HepG2 (cell line): ENCODE measurements at regions not wholly inside any gene's neighbourhood (a gene's known extent, or its start where the extent isn't known, plus 50 kb on each side); places are given as distances from the start of the nearest gene placed in this dataset.

ENCODE experiments used
- CENPT ChIP-seq: sonication (generic); formaldehyde crosslinking; IDR thresholded peaks from 2 replicates; pipeline ENCODE4 v1.8.0; 2022; ENCODE audit warnings: low read depth, mild to moderate bottlenecking, moderate library complexity, missing genetic modification reagents
- MTA1 ChIP-seq: sonication (generic); formaldehyde crosslinking; IDR thresholded peaks from 2 replicates; pipeline ENCODE4 v1.4.0; 2020; ENCODE audit warnings: missing genetic modification reagents, mild to moderate bottlenecking, borderline replicate concordance
- NKX3-1 ChIP-seq: sonication (generic); formaldehyde crosslinking; IDR thresholded peaks from 2 replicates; pipeline ENCODE4 v1.5.0; 2020; ENCODE audit warnings: missing genetic modification reagents
- ZNF101 ChIP-seq: sonication (generic); formaldehyde crosslinking; IDR thresholded peaks from 2 replicates; pipeline ENCODE4 v1.4.0; 2020; ENCODE audit warnings: mild to moderate bottlenecking, low read depth, missing genetic modification reagents, borderline replicate concordance
- ZNF451 ChIP-seq: sonication (generic); formaldehyde crosslinking; IDR thresholded peaks from 2 replicates; pipeline ENCODE4 v1.5.0; 2020; ENCODE audit warnings: mild to moderate bottlenecking, missing genetic modification reagents
- ZNF501 ChIP-seq: sonication (generic); formaldehyde crosslinking; IDR thresholded peaks from 2 replicates; pipeline ENCODE4 v1.5.1; 2020; ENCODE audit warnings: mild to moderate bottlenecking, moderate library complexity, missing genetic modification reagents
- ZNF562 ChIP-seq: sonication (generic); formaldehyde crosslinking; IDR thresholded peaks from 2 replicates; pipeline ENCODE4 v1.8.0; 2022; ENCODE audit warnings: missing genetic modification reagents, borderline replicate concordance
- ZNF670 ChIP-seq: sonication (generic); formaldehyde crosslinking; IDR thresholded peaks from 2 replicates; pipeline ENCODE4 v1.8.0; 2022; ENCODE audit warnings: mild to moderate bottlenecking, missing genetic modification reagents, borderline replicate concordance
- ZNF780A ChIP-seq: sonication (generic); formaldehyde crosslinking; IDR thresholded peaks from 2 replicates; pipeline ENCODE4 v1.8.0; 2022; ENCODE audit warnings: mild to moderate bottlenecking, missing genetic modification reagents, moderate library complexity
- TF ChIP-seq, protein P1 (sequence below): sonication (generic); formaldehyde crosslinking; IDR thresholded peaks from 2 replicates; pipeline ENCODE4 v1.5.1; 2020; ENCODE audit warnings: missing genetic modification reagents, mild to moderate bottlenecking, borderline replicate concordance
- TF ChIP-seq, protein P2 (sequence below): sonication (generic); formaldehyde crosslinking; IDR thresholded peaks from 2 replicates; pipeline ENCODE4 v1.8.0; 2022; ENCODE audit warnings: mild to moderate bottlenecking, missing genetic modification reagents, borderline replicate concordance
- TF ChIP-seq, protein P3 (sequence below): sonication (generic); formaldehyde crosslinking; IDR thresholded peaks from 2 replicates; pipeline ENCODE4 v1.4.0; 2020; ENCODE audit warnings: low read depth, mild to moderate bottlenecking, missing genetic modification reagents
- TF ChIP-seq, protein P4 (sequence below): sonication (generic); formaldehyde crosslinking; IDR thresholded peaks from 2 replicates; pipeline ENCODE4 v1.9.0; 2022; ENCODE audit warnings: missing genetic modification reagents, mild to moderate bottlenecking, borderline replicate concordance

DNA sequence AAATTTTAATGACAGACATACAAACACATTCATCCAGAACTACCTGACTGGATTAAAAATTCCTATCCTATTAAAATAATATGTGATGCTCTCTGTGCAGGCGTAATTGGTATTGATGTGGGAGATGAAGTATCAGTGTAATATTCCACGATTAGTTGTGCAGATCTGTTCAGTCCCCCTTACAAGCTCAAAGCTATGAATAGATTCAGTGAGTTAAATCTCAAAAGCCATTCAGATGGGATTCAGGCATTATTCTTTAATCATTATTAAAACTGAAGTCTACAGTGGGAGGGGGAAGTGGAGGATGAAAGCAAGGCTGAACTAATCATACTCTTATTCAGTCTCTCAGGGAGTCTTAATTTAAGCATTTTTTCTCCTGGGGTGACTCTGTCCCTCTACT lies 855.8 kb downstream of the EFNA5 start (continued):
- TF ChIP-seq, protein P1, sequence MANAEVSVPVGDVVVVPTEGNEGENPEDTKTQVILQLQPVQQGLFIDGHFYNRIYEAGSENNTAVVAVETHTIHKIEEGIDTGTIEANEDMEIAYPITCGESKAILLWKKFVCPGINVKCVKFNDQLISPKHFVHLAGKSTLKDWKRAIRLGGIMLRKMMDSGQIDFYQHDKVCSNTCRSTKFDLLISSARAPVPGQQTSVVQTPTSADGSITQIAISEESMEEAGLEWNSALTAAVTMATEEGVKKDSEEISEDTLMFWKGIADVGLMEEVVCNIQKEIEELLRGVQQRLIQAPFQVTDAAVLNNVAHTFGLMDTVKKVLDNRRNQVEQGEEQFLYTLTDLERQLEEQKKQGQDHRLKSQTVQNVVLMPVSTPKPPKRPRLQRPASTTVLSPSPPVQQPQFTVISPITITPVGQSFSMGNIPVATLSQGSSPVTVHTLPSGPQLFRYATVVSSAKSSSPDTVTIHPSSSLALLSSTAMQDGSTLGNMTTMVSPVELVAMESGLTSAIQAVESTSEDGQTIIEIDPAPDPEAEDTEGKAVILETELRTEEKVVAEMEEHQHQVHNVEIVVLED (CRISPR knock-in tag) = no peak
- TF ChIP-seq ZNF670 (CRISPR knock-in tag) (no peak), MTA1 (CRISPR knock-in tag) (no peak), ZNF451 (CRISPR knock-in tag) (no peak), ZNF562 (no peak), CENPT (CRISPR knock-in tag) (no peak), ZNF101 (no peak), ZNF501 (CRISPR knock-in tag) (no peak), NKX3-1 (CRISPR knock-in tag) (no peak), ZNF780A (CRISPR knock-in tag) (no peak)
- TF ChIP-seq, protein P2, sequence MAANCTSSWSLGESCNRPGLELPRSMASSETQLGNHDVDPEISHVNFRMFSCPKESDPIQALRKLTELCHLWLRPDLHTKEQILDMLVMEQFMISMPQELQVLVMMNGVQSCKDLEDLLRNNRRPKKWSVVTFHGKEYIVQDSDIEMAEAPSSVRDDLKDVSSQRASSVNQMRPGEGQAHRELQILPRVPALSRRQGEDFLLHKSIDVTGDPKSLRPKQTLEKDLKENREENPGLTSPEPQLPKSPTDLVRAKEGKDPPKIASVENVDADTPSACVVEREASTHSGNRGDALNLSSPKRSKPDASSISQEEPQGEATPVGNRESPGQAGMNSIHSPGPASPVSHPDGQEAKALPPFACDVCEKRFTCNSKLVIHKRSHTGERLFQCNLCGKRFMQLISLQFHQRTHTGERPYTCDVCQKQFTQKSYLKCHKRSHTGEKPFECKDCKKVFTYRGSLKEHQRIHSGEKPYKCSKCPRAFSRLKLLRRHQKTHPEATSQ = no peak
- TF ChIP-seq, protein P3, sequence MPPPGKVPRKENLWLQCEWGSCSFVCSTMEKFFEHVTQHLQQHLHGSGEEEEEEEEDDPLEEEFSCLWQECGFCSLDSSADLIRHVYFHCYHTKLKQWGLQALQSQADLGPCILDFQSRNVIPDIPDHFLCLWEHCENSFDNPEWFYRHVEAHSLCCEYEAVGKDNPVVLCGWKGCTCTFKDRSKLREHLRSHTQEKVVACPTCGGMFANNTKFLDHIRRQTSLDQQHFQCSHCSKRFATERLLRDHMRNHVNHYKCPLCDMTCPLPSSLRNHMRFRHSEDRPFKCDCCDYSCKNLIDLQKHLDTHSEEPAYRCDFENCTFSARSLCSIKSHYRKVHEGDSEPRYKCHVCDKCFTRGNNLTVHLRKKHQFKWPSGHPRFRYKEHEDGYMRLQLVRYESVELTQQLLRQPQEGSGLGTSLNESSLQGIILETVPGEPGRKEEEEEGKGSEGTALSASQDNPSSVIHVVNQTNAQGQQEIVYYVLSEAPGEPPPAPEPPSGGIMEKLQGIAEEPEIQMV (CRISPR knock-in tag) = no peak
- TF ChIP-seq, protein P4, sequence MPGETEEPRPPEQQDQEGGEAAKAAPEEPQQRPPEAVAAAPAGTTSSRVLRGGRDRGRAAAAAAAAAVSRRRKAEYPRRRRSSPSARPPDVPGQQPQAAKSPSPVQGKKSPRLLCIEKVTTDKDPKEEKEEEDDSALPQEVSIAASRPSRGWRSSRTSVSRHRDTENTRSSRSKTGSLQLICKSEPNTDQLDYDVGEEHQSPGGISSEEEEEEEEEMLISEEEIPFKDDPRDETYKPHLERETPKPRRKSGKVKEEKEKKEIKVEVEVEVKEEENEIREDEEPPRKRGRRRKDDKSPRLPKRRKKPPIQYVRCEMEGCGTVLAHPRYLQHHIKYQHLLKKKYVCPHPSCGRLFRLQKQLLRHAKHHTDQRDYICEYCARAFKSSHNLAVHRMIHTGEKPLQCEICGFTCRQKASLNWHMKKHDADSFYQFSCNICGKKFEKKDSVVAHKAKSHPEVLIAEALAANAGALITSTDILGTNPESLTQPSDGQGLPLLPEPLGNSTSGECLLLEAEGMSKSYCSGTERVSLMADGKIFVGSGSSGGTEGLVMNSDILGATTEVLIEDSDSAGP = no peak
- TF ChIP-seq, all 625 proteins: peak for 0
